DND-41 (cell line): ENCODE measurements at regions not wholly inside any gene's neighbourhood (a gene's known extent, or its start where the extent isn't known, plus 50 kb on each side); places are given as distances from the start of the nearest gene placed in this dataset.

Source experiments
- ATAC-seq: fragments of 200-7000 bp; cut with Tn5 transposase; 3 replicates; pipeline ENCODE4 v1.9.1; 2021; ENCODE audit warnings: low read depth; ENCODE audit not compliant: insufficient read depth
- DNase-seq: peaks from one replicate; pipeline ENCODE4 v3.0.0-alpha.2; 2020
- H2AFZ ChIP-seq: 2 replicates; pipeline ENCODE4 v1.6.0; 2012; ENCODE audit warnings: low read depth, low read length
- H3K27ac ChIP-seq: 2 replicates; pipeline ENCODE4 v1.5.1; 2012; ENCODE audit warnings: low read length, inconsistent platforms
- H3K27me3 ChIP-seq: fragments of 200-600 bp; sonication (generic); 2 replicates; pipeline ENCODE4 v1.6.0; 2012; ENCODE audit warnings: low read length, mild to moderate bottlenecking, inconsistent platforms; ENCODE audit not compliant: insufficient read depth, poor library complexity
- H3K36me3 ChIP-seq: 2 replicates; pipeline ENCODE4 v1.5.1; 2012; ENCODE audit warnings: low read length, inconsistent platforms; ENCODE audit not compliant: insufficient read depth
- H3K4me1 ChIP-seq: 2 replicates; pipeline ENCODE4 v1.5.1; 2012; ENCODE audit warnings: mild to moderate bottlenecking, low read length; ENCODE audit not compliant: insufficient read depth
- H3K4me2 ChIP-seq: 2 replicates; pipeline ENCODE4 v1.6.0; 2012; ENCODE audit warnings: mild to moderate bottlenecking, moderate library complexity, low read length, inconsistent platforms; ENCODE audit not compliant: insufficient read depth
- H3K4me3 ChIP-seq, 2 experiments: fragments of 200-600 bp in 1 of 2; shearing (Covaris generic) in 1 of 2; 2 replicates each; pipeline ENCODE4 v1.5.1; 2012 to 2016; ENCODE audit warnings: inconsistent platforms in 2 of 2, low read length in 2 of 2, mild to moderate bottlenecking in 2 of 2, low read depth in 1 of 2, moderate library complexity in 1 of 2
- H3K79me2 ChIP-seq: 2 replicates; pipeline ENCODE4 v1.6.0; 2012; ENCODE audit warnings: low read length, inconsistent platforms; ENCODE audit not compliant: insufficient read depth
- H3K9ac ChIP-seq: 2 replicates; pipeline ENCODE4 v1.6.0; 2012; ENCODE audit warnings: low read depth, mild to moderate bottlenecking, inconsistent platforms, low read length, moderate library complexity
- H3K9me3 ChIP-seq: 2 replicates; pipeline ENCODE4 v1.5.1; 2012; ENCODE audit warnings: low read length, moderate library complexity, mild to moderate bottlenecking, inconsistent platforms; ENCODE audit not compliant: insufficient read depth, severe bottlenecking
- H4K20me1 ChIP-seq: 2 replicates; pipeline ENCODE4 v1.6.0; 2012; ENCODE audit warnings: low read length; ENCODE audit not compliant: insufficient read depth
- CTCF ChIP-seq: IDR thresholded peaks from 2 replicates; pipeline ENCODE4 v1.5.1; 2012; ENCODE audit warnings: borderline replicate concordance, low read length, moderate library complexity, mild to moderate bottlenecking; ENCODE audit not compliant: poor library complexity, severe bottlenecking; ENCODE audit errors: extremely low read depth
- EZH2 ChIP-seq: IDR thresholded peaks from 3 replicates; pipeline ENCODE4 v1.6.1; 2012; ENCODE audit warnings: borderline replicate concordance, low read depth, mild to moderate bottlenecking, moderate library complexity, low read length, inconsistent platforms; ENCODE audit not compliant: severe bottlenecking

- H3K27ac ChIP-seq = no peak overlapping the region
- DNase-seq (no peak), ATAC-seq (no peak)
- H3K4me3 ChIP-seq = no peak overlapping the region
- no peak for TF ChIP-seq CTCF
- no peak for TF ChIP-seq EZH2
- H3K27me3 ChIP-seq = no peaks in the 10 kb centered on the region
- H3K4me2 ChIP-seq = no peak overlapping the region
- H2AFZ ChIP-seq = no peak overlapping the region
- no peaks in the 10 kb centered on the region for H3K79me2 ChIP-seq
- H3K9ac ChIP-seq = no peak overlapping the region
- H3K9me3 ChIP-seq = no peaks in the 10 kb centered on the region
- no peaks in the 10 kb centered on the region for H4K20me1 ChIP-seq
- H3K4me1 ChIP-seq = peaks cover 25% of the 10 kb centered on the region
- H3K36me3 ChIP-seq = no peaks in the 10 kb centered on the region
Measured at GRCh38 chr1:234540404-234540762, 61.4 kb upstream of the TARBP1 start.

DNA sequence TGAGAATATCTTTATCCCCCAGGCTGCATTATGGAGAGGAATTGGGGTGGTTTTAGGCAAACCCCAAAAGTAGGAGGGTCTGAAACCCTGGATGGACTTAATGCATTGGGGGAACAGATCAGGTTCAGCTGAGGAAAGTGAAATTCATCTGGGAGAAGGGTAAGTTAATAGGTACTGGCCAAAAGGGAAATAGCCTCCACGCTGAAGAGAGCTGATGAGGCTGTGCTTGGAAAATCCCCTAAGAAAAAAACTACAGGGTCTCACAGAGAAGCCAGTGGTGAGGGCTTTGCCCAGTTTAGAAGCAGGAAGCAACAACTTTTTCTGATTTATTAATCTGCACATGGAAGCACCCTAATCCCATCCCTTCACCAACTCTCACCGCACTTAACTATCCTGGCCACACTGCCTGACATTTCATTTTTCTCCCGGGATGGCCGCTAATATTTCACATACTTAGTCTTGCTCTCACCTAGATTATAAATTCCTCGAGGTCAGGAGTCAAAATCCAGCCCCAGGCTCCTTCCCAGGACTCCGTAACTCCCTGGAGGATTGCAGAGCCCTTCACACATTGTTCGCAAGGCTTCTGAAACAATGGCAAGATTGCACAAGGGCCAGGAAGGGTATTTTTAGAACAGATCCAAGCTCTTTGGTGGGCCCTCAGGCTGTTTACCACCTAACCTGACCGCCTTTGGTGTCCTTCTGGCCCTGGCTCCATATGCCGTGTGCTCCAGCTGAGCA, 60.9 kb upstream of the TARBP1 start:
- H4K20me1 ChIP-seq = no peaks in the 10 kb centered on the region
- DNase-seq = no peak
- no peaks in the 10 kb centered on the region for H3K36me3 ChIP-seq
- no peak overlapping the region for H3K4me2 ChIP-seq
- H3K27me3 ChIP-seq = no peaks in the 10 kb centered on the region
- no peaks in the 10 kb centered on the region for H3K79me2 ChIP-seq
- no peak overlapping the region for H3K27ac ChIP-seq
- H3K9me3 ChIP-seq = no peaks in the 10 kb centered on the region
- no peak overlapping the region for H3K4me3 ChIP-seq
- no peak for ATAC-seq
- H3K4me1 ChIP-seq = peaks cover 20% of the 10 kb centered on the region
- TF ChIP-seq CTCF (no peak), EZH2 (no peak)
- no peak overlapping the region for H3K9ac ChIP-seq
- no peak overlapping the region for H2AFZ ChIP-seq

DNA sequence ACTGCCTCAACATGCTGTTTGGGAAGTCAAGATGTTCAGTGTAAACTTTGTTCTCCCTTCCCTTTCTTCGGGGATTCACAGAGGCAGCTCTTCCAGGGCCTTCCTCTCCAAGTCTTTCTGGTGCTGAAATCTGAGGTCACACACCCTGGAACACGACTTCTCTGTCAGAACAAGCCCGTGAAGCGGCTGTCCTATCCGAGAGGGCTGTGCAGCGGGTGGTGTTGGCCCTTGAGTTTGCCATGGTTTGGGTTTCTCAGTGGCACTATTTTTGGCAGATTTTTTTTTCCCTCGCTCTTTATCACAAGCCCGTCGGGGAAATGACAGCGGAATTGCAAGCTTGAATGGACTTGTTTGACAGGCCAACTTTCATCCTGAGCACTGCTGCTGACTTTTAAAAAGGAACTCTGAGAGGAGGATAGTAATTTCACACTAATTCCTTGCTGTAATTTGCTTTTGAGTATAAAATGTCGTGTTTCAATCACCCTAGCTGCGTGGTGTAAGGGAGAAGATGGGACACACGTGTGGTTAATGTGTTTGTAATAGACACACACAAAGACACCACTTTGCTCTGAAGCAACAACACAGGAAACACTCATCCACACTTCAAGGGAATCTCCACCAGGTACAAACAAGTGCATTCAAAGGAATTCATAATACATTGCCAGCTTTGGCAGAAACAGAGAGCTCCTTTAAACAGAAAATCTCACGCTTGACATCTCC, 60.1 kb upstream of the TARBP1 start:
- no peaks in the 10 kb centered on the region for H4K20me1 ChIP-seq
- no peak overlapping the region for H3K4me3 ChIP-seq
- H3K9me3 ChIP-seq = no peaks in the 10 kb centered on the region
- no peak overlapping the region for H3K4me2 ChIP-seq
- no peak overlapping the region for H2AFZ ChIP-seq
- no peaks in the 10 kb centered on the region for H3K79me2 ChIP-seq
- ATAC-seq (no peak), DNase-seq (no peak)
- TF ChIP-seq CTCF (no peak), EZH2 (no peak)
- H3K27ac ChIP-seq = no peak overlapping the region
- H3K4me1 ChIP-seq = peaks cover 12% of the 10 kb centered on the region
- H3K36me3 ChIP-seq = no peaks in the 10 kb centered on the region
- H3K9ac ChIP-seq = no peak overlapping the region
- no peaks in the 10 kb centered on the region for H3K27me3 ChIP-seq
